ENCODE measurements at regions not wholly inside any gene's neighbourhood (a gene's known extent, or its start where the extent isn't known, plus 50 kb on each side); places are given as distances from the start of the nearest gene placed in this dataset.
"Not testable (repeated sequence)": the region's sequence is repeated elsewhere in the genome, so short reads cannot be mapped to it uniquely, and the experiment has no call there.

DNA sequence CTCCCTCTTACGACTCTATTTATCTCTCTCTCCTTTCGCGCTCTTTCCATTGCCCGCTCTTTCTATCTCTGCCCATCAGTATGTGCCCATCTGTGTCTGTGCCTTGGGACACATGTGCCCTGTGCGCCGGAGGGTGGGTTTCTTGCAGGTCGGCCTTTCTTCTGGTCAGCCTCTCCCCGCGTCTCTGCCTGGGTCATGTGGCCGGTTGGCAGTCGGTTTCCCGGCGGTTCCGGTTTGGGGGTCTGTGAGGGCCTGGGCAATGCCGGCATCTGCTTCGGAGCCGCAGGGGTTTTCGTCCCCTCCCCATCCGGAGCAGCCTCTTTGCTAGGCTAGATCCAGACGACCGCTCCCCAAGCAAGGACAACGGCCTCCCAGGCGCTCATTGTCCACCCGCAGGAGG, 1426.0 kb upstream of the PCDH10 start:
- TF ChIP-seq, protein P1, sequence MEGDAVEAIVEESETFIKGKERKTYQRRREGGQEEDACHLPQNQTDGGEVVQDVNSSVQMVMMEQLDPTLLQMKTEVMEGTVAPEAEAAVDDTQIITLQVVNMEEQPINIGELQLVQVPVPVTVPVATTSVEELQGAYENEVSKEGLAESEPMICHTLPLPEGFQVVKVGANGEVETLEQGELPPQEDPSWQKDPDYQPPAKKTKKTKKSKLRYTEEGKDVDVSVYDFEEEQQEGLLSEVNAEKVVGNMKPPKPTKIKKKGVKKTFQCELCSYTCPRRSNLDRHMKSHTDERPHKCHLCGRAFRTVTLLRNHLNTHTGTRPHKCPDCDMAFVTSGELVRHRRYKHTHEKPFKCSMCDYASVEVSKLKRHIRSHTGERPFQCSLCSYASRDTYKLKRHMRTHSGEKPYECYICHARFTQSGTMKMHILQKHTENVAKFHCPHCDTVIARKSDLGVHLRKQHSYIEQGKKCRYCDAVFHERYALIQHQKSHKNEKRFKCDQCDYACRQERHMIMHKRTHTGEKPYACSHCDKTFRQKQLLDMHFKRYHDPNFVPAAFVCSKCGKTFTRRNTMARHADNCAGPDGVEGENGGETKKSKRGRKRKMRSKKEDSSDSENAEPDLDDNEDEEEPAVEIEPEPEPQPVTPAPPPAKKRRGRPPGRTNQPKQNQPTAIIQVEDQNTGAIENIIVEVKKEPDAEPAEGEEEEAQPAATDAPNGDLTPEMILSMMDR (IDR thresholded peaks at IDR 0.05; ENCODE audit: low read depth, low read length, missing input control), result not testable (repeated sequence)
- TF ChIP-seq, protein P2, sequence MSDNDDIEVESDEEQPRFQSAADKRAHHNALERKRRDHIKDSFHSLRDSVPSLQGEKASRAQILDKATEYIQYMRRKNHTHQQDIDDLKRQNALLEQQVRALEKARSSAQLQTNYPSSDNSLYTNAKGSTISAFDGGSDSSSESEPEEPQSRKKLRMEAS (IDR thresholded peaks at IDR 0.05), result not testable (repeated sequence)
- TF ChIP-seq TAF1 (conservative IDR thresholded peaks at IDR 0.05); RAD21 (IDR thresholded peaks at IDR 0.05); FOXA1 (IDR thresholded peaks at IDR 0.05); JUND (IDR thresholded peaks at IDR 0.05); YY1 (IDR thresholded peaks at IDR 0.05); SP1 (IDR thresholded peaks at IDR 0.05); HNF4A (conservative IDR thresholded peaks at IDR 0.05); EGR1 (IDR thresholded peaks at IDR 0.05; ENCODE audit: low read depth in 2 of 2): not testable (repeated sequence)
- TF ChIP-seq, protein P3, sequence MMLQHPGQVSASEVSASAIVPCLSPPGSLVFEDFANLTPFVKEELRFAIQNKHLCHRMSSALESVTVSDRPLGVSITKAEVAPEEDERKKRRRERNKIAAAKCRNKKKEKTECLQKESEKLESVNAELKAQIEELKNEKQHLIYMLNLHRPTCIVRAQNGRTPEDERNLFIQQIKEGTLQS (IDR thresholded peaks at IDR 0.05), result not testable (repeated sequence)
- TF ChIP-seq, protein P4, sequence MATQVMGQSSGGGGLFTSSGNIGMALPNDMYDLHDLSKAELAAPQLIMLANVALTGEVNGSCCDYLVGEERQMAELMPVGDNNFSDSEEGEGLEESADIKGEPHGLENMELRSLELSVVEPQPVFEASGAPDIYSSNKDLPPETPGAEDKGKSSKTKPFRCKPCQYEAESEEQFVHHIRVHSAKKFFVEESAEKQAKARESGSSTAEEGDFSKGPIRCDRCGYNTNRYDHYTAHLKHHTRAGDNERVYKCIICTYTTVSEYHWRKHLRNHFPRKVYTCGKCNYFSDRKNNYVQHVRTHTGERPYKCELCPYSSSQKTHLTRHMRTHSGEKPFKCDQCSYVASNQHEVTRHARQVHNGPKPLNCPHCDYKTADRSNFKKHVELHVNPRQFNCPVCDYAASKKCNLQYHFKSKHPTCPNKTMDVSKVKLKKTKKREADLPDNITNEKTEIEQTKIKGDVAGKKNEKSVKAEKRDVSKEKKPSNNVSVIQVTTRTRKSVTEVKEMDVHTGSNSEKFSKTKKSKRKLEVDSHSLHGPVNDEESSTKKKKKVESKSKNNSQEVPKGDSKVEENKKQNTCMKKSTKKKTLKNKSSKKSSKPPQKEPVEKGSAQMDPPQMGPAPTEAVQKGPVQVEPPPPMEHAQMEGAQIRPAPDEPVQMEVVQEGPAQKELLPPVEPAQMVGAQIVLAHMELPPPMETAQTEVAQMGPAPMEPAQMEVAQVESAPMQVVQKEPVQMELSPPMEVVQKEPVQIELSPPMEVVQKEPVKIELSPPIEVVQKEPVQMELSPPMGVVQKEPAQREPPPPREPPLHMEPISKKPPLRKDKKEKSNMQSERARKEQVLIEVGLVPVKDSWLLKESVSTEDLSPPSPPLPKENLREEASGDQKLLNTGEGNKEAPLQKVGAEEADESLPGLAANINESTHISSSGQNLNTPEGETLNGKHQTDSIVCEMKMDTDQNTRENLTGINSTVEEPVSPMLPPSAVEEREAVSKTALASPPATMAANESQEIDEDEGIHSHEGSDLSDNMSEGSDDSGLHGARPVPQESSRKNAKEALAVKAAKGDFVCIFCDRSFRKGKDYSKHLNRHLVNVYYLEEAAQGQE (IDR thresholded peaks at IDR 0.05), result not testable (repeated sequence)
